ENCODE measurements at regions not wholly inside any gene's neighbourhood (a gene's known extent, or its start where the extent isn't known, plus 50 kb on each side); places are given as distances from the start of the nearest gene placed in this dataset.

DNA sequence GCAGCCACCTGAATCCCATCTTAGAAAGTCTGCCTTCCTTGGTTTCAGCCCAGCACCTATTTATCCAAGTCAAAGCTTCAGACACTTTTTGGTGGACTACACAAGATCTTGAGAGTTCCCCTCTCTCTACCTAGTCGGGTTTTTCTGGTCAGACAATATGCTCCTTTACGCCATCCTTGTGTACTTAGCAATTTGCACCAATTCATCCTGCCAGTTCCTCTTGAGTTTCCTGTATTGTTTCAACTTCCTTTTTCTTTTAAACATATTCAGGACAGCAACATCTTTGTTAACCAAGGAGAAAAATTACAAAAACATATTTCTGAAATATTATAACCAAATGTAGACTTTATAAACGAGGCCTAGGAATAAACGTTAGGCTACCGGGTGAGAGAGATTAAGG lies 368.2 kb upstream of the CADM1 start:
- no peak for DNase-seq

DNA sequence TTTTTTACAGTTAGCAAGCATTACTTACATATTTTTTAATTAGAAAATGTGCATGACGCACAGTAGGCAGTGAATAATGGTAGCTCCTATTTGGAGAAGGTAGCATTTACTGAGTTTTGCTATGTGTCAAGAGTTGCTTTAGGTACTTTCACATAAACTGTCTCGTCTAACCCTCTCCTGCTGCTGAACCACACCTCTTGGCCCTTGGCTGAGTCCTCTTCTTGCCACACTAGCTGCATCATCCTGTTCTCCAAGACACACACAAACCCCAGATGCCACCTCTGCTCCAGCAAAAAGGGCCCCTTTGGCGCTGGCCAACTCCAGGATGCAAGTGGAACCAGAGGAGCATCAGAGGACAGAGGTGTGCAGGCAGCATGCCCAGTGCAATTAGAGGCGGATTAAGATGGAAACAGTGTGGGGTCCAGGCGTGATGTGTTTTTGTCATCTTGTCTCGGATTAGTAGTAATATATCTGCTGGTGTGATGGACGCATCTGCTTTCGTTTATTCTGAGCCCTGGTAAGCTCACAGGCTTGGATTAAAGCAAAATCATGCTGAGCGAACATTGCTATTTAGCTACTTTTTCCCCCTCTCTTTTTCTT lies 367.0 kb upstream of the CADM1 start:
- no peak for DNase-seq

DNA sequence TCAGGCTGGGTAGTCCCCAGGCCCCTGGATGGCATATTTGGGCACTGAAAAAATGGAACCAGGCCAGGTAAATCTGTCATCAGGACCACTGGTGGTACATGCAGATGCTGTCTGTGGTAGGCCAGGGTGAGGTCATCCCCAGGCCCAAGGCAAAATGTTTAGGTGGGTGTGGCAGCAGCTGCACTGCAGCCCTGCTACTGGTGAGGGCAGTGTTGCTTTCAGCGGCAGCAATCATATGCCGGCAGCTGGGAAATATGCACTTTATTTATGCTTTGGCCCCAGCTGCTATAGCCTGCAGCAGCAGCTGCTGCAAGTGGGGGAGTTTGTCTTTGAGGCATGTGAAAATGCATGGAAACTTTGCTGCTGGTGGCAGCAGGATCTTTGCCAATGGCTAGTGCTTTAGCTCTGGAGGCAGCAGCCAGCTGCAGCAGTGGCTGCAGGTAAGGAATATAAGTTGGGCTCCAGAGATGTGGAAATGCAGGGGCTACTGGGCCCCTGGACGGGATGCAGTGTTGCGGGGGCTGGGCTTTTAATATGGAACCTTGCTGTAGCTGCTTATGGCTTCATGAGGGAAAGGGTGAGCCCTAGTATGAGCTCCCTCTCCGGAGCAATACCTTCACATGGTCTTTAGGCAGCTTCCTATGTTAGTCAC lies 365.7 kb upstream of the CADM1 start:
- peak; percentile 37 for DNase-seq

DNA sequence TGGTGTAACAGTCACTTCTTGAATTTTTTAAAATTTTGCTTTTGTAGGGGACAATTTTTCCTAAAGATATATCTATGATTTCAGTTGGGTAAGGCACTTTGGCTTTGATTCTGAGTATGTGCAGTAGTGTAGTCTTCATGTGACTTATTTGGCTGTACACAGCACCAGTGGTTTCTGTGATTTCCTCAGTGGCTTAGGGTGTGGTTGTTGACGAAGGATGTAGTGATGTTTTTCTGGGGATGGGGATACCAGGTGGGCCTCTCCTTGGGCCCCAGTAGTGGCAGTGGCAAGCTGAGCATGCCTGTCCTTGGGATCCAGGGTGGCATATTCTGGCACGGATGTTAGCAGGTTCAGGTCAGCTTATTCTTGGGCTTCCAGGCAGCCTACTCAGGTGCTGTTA lies 364.9 kb upstream of the CADM1 start:
- DNase-seq = no peak

DNA sequence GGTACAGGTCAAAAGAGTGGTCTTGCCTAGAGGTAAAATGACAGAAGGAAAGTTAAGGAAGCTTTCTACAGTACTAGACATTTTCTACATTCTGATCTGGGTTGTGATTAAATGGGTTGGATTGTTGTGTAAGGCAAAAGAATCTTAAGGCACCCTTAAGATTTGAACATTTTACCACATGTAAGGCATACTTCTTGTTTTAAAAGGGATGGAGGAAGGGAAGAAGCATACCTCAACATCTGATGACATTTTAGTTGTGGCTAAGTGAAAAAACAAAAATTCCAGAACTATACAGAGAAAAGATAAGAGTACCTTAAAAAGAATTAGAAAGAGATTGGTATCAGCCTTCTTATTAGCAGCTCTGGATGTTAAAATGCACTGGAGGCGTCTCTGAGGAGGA lies 356.0 kb upstream of the CADM1 start:
- DNase-seq = no peak

DNA sequence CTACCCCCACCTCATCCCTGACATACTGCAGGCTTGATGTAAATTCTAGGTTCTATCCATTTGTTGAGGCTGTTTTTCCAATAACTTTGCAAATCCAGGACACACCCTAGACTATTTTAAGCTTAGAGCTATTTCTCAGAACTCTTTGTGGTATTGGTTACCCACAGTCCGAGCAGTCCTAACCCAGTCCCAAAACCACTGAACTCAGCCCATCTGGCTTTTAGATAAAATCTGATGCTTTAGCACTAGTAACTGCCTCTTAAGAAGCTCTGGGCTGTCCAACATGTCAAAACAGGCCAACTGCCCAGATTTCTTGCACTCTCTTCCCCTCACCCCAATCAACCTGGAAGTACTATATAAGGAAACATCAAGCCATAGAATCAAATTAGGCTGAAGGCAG lies 344.4 kb upstream of the CADM1 start:
- DNase-seq = no peak

DNA sequence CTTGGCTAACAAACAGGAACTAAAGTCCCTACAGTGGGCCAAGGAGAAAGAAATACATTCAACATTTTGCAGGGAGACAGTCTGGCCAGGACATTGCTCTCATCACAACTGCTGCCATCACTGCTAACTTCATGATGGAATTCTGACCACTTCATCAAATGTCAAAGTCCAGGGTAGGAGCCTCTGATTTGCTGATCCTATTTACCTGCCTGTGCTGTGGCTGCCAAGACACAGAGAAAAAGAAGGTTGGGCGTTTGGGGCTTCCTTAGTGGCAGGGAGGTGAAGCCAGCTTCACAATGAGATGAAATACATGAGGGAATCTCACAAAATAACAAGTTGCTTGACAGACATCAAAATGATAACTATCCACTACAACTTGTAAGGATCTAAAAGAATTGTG lies 343.9 kb upstream of the CADM1 start:
- no peak for DNase-seq

DNA sequence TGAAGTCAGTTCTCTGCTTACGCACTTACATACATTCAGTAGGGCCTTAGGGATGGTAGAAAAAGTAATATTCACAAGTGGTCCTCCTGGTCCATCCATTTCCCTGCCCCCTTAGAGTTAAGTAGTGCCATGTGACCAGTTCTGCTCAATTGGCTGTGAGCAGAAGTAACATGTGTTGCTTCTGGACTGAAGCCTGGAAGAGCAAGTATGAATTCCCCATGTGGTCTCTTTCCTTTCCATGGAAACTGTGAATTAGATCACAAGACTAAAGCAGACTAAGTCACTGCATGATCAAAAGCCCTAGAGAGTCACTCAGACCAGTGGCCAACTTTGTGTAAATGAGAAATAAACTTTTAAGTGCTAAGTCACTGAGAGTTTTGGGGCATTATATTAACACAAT lies 341.7 kb upstream of the CADM1 start:
- no peak for DNase-seq

DNA sequence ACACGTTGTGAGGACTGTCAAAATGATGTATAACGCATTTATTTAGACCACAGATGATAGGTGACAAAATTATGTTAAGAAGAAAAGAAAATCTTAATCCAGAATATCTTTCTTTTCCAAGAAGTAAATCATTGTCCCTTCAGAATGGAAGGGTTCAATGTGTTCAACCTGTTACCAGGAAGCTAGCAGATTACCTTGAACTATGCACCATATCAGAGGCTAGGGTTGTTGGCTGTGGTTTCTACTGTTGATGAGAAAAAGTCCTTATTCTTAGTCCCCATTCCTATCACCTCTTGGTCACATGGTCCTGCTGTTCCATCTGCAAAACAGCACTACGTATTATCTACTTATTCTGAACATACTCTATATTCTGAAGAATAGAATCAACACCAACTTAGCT lies 339.5 kb upstream of the CADM1 start:
- no peak for DNase-seq

DNA sequence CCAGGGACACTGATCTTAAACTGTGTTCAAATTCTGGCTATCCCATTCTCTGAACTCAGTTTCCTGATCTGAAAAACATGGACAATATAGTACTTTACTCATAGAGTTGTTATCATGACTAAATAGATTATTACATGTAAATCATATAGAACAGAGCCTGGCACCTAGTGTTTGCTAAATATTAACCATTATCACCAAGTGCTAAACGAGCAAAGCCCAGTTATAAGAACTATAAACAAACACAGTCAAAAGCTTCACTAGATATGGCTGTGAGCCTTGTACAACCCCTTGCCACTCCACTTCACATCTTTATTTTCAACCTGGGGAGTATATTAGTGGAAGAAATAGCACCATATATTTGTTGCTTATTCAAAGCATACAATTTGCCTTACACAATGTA lies 338.9 kb upstream of the CADM1 start:
- DNase-seq = no peak

DNA sequence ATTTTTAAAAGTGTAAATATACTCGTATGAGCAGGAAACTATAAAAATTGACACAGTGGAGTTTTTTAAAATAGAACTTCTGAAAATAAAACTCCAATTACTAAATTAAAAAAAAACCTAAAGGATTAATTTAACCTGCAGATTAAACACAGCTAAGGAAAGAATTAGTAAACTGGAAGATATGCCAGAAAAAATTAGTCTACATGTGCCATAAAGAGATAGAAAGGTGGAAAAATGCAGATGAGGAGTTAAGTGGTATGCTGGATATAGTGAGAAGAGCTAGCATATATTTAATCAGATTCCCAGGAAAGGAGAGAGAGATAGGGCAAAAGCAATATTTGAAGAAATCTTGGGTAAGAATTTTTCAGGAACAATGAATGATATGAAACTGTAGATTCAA lies 315.8 kb upstream of the CADM1 start:
- no peak for DNase-seq

DNA sequence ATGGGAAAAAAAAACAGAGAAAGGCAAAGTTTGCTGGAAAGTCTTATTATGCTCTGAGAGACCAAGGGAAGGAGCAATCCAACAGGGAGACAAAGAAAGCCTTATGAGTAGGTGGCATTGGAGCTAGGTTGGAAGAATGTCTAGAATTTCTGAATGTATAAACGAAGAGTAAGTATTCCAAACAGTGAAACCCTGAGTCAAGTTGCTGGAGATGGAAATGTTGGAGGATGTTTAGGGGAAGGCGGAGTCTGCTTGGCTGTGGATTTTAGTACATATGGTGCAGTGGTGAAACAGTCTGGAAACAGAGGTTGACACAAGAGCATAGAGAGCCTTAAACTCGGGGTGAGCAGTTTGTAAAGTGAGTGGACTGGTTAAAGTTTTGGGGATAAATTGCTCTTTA lies 314.8 kb upstream of the CADM1 start:
- no peak for DNase-seq

DNA sequence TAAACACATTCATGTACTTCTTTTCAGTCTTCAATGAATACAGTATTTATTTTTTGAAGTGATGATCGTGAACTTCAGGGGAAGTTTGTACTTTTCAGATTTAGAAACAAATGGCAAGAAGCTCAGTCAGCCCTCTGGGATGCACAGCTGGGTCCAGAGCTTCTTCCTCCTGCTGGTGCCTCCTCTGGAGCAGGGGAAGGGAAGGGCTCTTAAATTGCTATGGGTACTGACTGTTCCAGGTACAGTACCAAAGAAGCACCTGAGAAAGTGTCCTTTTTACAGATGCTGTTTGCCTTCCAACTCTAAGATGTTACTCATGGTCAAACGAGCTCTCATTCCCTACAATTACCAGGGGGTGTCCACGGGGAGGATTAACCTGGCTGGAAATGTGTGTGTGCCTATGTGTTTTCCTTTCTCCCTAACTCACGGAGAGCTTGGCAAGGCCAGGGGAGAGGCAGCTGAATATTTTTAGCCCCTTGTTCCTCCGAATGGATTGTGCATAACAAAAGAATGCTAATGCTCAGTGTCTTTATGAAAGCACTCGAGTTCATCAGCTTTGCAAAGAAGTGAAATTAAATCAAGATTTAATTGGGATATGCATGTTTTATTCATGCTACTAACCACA lies 313.7 kb upstream of the CADM1 start:
- no peak for DNase-seq

DNA sequence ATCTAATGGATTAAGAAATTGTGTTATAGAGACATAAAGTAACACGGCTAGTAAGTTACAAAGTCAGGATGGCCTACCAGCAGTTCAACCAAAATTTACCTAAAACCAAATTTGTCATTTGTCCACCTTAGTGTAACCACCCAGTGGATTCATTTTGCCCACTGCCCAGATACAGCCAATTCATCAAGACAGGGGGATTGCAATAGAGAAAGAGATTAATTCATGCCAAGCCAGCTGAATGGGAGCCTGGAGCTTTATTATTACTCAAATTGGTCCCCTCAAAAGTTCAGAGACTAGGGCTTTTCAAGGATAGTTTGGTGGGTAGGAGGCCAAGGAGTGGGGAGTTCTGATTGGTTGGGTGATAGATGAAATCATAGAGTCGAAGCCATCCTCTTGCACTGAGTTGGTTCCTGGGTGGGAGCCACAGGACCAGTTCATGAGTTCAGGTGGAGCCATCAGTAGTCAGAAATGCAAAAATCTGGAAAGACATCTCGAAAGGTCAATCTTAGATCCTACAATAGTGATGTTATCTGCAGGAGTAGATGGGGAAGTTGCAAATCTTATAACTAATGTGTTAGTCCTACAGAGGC lies 304.2 kb upstream of the CADM1 start:
- DNase-seq = no peak

DNA sequence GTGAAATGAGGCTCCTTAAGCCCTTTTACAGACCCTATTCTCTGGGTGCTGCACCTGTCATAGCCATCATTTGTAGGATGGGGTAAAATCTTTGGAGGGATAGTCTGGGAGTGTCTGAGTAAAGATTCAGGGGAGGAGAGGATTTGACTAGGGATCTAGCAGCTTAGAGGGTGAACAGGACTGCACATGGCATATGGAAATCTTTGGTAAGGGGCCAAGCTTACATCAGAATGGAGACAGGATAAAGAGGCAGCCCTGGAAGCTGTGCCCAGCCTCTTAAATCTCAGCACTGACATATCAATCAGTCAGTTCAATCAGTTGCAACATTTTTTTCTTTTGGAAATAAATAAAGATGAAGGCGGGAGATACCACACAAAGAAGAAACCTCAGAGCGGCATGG lies 301.8 kb upstream of the CADM1 start:
- peak; percentile 42 for DNase-seq

DNA sequence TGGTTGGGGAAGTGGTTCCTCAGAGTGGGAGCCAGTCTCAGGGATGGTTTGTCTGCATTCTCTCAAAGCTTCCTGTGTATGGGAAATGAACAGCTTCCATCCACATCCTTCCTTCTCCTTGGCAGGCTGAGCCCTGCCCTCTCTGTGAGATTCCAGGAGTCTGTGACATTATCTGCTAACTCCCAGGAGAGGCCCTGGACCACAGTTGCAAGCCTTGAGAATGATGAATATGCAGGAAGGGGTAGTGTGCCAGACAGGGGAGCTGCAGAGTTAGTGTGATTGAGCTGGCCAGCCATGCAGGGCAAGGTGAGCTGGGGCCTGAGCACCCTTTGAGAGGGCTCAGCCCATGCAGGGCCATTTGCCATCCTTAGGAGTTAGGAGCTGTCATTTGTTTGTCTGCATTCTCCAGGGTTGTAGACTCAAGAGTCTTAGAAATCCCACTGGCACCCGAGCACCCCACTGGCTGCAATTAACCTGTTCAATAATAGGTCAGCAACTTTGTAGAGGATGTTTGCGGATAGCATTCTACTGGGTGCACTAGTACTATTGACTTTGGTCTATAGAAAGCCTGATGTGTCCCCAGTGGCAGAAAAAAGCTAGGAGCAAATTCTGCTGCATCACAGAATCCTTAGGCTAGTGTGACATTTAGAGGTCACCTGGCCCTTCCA lies 299.0 kb upstream of the CADM1 start:
- DNase-seq = no peak

DNA sequence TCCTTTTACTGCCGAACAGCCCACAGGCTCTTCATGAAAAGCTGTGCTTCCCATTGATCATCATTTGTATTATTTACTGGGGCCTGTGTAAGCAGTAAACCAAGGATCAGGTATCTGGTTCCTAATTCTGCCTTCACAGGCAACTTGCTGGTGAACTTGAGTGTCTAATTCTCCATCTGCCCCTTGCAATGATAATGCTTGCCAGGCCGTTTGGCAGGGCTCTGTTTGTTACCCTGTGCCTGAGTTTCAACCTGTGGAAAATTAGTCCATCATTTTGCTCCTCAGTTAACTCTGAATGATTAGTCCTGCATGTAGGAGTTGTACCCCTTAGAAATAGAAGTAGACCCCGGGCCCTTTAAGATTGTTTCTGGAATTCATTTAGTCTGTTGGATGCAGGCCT lies 298.4 kb upstream of the CADM1 start:
- DNase-seq = no peak

DNA sequence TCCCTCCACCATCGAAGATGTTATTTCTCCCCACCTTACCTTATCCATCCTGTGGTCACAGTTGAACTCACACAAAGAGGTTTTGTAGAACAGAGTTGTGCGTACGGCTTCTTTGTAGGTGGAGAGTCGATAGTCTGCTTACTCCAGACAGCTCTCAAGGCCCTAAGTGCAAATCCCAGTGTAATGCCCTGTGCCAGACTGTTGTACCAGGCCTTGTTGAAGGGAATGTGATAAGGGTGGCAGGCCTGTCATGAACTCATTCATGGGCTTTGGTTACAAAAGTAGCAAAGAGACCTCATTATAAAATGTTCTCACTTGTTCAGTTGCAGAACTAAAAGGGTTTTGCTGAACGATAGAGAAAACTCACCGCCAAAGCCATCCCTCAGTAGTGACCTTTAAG lies 288.7 kb upstream of the CADM1 start:
- DNase-seq = no peak

DNA sequence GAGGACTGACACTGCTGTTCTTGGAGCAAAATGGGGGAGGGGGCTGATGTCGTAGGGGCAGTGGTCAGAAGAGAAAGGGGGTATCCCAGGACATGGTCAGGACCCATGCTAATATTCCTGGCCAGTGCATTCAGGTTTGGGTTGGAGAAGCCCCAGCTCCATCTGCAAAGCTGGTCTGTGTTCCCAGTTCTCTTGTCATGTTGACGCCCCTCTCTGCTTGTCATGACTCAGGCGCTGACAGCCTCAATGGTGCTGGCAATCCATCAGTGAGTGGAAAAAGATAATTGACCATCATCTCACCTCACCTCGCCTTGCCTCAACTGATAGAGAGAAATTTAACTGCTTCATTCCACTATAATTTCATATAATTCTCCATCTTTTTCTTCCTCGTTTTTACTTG lies 283.1 kb upstream of the CADM1 start:
- DNase-seq = no peak

DNA sequence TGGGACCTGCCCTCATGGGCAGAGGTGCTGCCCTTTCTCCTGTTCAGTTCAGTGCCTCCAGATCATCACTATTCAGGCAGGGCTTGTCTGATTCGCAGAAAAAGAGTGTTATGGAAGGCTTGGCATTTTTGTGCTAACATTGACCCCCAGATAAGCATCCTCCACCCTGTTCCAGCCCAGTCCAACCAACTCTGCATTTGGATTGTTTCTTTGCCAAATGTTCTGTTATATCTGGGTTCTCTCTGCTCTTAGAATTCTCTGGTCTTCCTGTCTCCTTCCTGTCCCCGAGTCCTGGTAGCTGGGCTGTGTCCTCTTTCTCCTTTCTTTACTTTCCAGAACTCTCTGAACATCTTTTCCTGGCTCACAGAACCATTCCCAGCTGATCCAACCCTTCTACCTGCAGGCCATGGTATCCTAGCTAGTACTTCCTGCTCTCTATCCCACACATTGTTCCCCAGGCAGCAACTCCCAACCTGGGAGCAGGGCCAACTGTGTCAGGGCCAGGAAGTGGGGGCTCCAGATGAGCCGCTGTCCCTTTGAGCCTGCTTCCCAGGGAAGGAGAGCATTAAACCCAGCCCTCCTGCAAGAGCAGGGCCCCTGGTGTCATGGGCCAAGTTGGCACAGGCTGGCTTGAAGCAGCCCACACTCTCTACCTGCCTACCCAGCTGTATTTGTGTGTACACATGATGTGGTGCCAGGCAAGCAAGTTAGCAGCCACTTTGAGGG lies 280.7 kb upstream of the CADM1 start:
- no peak for DNase-seq

DNA sequence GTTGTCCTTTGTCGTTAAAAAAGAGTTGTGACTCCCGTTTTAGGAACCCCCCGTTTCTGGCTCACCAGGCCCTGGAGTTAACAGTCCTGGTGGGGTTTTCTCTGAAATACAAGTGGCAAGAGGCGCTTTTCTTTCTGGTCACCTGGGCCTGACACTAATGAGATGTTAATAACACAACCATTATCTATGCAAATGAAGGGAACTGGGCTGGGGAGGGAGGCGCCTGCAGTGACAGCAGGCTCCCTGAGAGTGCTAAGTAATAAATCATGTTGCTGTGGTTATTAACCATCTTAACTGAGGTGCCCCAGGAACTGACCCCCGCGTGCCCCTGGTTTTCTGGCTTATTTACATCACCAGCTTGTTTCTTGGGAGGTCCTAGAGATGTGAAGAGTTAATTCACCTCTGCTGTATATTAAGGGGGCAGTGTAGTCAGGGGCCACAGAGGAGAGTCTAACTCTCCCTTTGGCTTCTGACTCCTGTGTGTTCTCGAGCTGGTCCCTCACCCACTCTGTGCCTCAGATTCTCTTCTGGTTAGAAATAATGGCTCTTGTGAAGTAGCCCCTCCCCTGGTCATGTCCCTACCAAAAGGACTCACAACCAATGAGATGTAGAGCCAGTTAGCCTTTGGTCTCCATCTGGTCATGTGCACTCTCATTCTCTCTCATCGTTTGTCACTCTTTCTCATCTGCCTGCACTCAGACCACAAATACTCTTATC lies 276.6 kb upstream of the CADM1 start:
- DNase-seq = no peak

DNA sequence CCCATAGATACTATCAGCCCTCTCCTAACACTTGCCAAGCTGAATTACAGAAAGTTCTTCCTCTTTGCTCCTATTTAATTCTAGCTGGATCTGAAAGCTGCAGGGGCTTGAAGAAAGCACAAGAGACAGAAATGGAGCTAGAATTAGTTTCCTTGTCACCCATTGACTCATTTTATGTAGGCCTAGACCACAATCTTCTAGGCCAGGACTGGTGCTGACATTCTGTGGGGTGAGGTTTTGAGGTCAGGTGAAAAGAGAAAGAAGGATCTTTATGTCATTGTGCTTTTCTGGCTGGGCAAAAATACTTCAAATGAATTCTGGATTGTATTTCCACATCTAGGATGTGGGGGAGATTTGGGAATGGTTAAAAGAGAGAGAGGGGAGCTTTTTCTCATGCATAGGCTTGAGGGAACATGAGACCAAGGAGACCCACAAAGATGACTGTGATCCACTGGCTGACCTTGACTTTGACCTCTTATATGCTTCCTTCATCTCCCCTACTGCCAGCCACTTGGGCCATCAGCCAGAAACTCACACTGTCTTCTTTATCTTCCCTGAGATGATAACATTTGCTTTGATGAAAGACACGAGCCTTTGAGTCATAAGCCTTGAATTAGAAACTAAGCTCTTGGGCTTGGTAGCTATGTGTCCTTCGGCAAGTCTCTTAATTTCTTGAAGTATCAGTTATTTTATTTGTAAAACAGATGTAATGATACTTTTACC lies 274.9 kb upstream of the CADM1 start:
- no peak for DNase-seq
